Activated CD4-positive, alpha-beta T cell treated with anti-CD3 and anti-CD28 coated beads, Interleukin-10, Interleukin-2, amounts not matched to agents 100 ng/mL and 50 ng/mL, durations not matched to agents 16 hours and 8 hours (primary cell): ENCODE measurements at regions not wholly inside any gene's neighbourhood (a gene's known extent, or its start where the extent isn't known, plus 50 kb on each side); places are given as distances from the start of the nearest gene placed in this dataset.
A peak's percentile ranks its signal among the peaks of the same experiment; 100 is the strongest.
"Not testable (repeated sequence)": the region's sequence is repeated elsewhere in the genome, so short reads cannot be mapped to it uniquely, and the experiment has no call there.

ENCODE experiments used
- DNase-seq: peaks from one replicate; pipeline ENCODE4 v3.0.0-alpha.2; 2020

DNA sequence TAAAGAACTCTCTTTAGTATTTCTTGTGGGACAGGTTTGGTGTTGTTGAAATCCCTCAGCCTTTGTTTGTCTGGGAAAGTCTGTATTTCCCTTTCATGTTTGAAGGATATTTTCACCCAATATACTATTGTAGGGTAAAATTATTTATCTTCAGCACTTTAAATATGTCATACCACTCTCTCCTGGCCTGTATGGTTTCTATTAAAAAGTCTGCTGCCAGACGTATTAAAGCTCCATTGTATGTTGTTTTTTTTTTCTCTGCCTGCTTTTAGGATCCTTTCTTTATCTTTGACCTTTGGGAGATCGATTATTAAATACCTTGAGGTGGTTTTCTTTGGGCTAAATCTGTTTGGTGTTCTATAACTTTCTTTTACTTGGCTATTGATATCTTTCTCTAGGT lies 119.0 kb upstream of the TBC1D5 start:
- DNase-seq = no peak

DNA sequence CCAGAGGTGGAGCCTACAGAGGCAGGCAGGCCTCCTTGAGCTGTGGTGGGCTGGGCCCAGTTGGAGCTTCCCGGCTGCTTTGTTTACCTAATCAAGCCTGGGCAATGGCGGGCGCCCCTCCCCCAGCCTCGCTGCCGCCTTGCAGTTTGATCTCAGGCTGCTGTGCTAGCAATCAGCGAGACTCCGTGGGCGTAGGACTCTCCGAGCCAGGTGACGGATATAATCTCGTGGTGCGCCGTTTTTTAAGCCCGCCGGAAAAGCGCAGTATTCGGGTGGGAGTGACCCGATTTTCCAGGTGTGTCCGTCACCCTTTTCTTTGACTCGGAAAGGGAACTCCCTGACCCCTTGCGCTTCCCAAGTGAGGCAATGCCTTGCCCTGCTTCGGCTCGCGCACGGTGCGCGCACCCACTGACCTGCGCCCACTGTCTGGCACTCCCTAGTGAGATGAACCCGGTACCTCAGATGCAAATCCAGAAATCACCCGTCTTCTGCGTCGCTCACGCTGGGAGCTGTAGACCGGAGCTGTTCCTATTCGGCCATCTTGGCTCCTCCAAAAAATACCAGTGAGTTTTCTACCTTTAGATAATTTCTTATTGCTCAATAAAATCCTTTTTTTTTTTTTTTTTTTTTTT lies 118.5 kb upstream of the TBC1D5 start:
- DNase-seq = not testable (repeated sequence)

DNA sequence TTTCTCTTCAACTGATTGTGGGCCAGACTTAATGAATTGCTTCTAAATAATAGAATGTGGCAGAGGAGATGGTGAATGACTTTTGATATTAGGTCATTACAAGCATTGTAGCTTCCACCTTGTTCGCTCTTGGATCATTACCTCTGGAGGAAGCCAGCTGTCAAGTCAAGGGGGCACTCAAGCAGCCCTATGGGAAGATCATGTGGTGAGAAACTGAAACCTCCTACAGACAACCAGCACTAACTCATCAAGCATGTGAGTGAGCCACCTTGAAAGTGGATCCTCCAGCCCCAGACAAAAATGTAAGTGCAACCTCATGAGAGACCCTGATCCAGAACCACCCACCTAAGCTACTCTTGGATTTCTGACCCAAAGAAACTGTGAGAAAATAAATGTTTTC lies 109.8 kb upstream of the TBC1D5 start:
- no peak for DNase-seq

DNA sequence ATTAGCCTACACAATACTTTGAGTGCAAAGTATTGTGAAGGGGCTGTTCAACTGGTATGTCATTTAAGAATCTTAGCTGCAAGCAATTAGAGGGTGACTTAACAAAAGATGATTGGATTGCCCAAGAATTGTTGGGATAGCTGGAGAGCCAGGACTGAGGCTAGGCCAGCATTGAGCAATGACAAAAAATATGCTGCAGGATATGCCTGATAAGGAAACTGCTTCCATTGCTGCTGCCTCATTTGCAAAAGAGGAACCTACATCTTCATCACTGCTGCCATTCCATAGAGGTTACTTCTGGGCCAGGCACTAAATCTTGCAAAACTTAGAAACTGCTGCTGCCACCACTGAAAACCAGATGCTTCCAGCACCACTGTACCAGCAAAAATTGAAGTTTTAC lies 108.0 kb upstream of the TBC1D5 start:
- DNase-seq = no peak

DNA sequence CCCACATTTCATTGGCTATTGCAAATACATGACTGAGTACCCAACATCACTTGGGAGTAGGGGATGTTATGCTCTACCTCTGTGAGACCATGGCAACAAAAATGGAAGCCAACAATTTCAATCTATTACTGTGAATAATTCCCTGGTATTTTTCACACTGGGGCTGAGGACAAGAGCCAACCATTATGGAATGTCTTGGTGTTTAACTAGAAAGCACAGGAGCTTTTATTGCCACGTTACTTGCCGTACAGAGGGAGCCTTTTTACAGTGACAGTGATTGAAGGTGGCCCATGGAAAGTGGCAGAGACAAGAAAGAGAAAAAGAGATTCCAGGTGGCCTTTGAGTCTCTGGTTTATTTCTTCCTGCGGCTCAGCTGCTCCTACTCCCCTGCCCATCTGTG lies 105.7 kb upstream of the TBC1D5 start:
- no peak for DNase-seq

DNA sequence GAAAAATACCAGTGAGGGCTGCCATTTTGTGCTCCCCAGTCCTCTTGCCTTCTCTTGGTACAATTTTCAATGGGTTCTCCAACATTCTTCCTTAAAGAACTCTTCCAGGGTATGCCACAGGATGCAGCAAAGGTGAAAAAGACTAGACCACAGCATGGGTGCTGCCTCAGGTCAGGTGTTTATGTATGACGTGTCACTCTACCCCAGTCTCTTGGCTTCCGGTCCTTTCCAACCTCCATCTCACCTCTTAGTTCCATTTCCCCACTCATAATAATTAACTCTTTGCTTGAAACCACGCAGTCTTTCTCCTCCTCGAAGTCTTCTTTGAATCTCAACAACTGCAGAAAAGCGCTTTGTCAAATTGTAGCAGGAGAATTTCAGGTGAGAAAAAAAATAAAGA lies 104.7 kb upstream of the TBC1D5 start:
- DNase-seq = no peak

DNA sequence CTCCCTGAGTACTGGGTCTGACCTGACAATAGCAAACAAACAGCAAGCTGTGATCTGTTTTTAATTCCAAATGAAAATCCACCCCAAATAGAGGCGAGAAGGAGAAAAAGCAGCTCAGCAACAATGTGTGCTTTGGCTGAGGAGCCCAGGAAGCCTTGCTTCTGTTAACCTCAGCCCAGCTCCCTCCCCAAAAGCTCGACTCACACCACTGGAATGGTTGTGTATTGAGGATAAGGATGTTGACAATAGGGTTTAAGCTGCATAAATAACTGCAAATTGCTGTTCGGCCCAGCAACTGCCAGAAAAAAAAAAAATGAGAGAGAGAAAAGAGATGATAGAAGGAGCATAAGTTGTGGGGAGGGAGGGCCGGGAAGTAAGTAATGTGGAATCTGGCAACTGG lies 104.0 kb upstream of the TBC1D5 start:
- DNase-seq = no peak

DNA sequence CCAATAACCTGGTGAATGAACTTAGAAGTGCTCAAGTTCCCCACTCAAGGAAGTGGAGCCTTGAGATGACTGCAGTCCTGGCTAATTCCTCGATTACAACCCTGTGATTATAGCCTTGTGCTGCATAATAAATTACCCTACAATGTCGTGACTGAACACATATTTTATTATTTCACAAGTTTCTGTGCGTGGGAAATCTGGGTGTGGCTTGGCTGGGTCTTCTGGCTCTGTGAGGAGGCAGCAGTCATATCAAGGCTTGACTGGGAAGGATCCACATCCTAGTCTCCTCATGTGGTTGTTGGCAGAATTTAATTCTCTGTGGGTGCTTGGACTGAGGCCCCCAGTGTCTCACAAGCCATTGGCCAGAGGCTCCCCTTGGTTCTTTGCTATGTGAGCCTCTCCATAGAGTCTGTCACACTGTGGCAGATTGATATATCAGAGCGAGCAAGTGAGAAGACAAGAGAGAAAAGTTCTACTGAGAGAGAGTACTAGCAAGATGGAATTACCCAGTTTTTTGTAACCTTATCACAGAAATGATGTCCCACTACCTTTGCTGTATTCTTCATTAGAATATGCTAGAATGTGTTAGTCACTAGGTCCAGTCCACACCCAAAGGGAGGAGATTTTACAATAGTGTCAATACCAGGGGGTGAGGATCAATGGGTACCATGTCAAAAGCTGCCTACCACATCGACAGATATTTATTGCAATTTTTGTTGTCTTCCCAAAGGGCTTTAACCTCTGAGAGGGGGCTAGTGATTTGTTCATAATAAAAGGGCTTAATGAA lies 102.8 kb upstream of the TBC1D5 start:
- no peak for DNase-seq

DNA sequence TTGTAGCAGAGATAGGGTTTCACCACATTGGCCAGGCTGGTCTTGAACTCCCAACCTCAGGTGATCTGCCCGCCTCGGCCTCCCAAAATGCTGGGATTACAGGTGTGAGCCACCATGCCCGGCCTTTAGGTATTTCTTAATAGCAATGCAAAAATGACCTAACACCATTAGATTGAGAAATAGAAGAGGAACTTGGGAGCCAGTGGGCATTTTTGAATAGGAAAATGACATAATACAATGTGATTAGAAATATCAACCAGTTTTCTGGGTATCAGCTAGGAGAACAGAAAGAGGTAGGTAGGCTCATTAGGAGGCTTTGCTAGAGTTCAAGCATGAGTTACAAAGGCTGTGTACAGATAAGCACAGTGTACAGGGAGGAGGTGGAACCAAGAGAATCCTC lies 101.8 kb upstream of the TBC1D5 start:
- no peak for DNase-seq

DNA sequence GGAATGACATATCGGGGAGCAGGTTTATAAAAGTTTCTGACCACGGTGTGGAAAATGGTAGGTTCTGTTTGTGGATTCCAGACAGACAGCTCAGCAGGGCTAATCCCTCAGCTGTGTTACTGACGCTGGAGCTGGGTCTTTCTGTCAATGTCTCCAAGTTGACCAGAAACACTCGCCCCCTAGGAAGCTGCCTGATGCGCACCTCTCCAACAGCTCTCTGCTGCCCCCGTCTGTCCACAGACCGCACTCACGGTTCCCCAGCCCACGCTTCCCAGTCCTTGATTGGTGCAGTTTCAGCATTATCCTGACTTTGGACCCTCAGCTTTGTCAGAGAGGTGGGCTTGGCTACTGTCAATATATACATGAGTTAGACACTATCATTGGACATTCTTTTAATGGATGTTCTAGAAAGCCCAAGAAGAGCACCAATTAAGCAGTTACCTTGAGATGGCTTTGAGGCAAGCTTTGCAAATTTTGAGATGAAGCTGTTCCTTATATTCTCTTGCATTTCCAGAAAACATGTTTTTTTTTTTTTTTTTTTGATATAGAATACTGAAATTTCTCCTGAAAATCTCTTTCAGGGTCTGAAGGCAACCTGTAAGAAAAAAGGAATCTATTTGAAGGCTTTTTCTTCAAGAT lies 98.9 kb upstream of the TBC1D5 start:
- peak; percentile 72 for DNase-seq

DNA sequence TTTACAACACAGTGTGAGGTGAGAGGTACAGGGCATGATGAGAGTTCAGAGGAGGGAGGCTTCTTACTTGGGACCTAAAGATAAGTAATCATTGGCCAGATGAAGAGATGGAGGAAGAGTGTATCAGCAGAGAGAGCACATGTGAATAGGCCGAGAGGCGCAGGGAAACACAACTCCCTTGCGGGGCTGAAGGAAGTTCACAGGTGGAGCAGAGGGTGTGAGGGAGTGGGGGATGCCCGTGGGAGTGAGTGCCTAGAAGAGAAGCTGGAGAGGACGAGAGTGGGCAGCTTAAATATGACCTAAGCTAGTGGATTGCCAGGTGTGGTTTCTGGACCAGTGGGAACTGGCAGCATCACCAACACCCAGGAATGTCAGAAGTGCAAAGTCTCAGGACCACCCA lies 98.2 kb upstream of the TBC1D5 start:
- DNase-seq = no peak

DNA sequence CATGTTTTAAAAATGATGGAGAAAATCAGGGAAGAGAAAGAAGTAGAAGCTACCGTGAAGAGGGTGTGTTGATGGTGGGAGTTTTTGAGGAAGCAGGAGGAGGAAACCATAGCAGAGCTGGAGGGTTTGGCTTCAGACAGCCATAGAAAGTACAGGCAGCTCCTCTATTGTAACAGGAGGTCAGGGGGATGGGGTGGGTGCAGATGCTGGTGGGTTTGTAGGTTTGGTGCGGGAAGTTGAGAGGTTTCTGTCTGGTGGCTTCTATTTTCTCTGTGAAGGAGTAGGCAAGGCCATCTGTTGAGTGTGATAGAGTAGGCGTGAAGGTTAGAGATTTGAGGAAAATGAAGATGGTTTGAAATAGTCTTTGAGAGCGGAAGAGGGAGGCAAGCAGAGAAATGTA lies 97.7 kb upstream of the TBC1D5 start:
- no peak for DNase-seq

DNA sequence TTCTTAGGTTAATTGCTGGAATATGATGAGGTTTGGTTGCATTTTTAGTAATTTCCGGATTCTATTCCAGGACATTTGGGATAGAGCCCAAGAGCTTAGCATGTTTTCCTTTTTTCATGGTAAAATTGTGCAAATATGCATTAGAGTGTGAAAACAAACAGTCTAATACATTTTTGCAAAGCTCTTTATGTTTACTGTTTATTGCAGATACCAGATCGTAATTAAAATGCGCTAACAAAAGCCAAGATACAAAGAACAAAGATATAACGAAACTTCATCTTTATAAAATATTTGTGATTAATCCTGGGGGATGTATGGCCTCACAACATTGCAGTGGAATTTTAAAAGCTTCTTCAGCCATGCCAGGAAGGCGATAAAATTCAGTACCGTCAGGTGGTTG lies 94.5 kb upstream of the TBC1D5 start:
- no peak for DNase-seq

DNA sequence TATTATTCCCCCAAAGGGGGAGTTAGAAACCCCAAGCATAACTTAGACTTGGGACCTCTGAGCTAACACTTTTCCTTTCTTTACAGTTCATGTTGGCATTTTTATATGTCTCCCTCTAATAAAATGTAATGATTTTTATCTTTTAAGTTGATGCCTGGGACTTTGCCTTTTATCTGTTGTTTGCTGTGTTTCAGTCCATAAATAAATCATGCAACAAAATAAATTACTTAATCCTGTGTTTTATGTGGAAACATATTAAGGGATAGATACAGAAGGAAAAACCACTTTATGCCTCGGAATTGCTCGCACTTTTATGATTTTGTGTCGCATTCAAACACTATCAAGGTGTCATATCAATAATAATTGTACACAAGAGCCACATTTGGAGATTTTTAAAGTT lies 93.7 kb upstream of the TBC1D5 start:
- DNase-seq = no peak

DNA sequence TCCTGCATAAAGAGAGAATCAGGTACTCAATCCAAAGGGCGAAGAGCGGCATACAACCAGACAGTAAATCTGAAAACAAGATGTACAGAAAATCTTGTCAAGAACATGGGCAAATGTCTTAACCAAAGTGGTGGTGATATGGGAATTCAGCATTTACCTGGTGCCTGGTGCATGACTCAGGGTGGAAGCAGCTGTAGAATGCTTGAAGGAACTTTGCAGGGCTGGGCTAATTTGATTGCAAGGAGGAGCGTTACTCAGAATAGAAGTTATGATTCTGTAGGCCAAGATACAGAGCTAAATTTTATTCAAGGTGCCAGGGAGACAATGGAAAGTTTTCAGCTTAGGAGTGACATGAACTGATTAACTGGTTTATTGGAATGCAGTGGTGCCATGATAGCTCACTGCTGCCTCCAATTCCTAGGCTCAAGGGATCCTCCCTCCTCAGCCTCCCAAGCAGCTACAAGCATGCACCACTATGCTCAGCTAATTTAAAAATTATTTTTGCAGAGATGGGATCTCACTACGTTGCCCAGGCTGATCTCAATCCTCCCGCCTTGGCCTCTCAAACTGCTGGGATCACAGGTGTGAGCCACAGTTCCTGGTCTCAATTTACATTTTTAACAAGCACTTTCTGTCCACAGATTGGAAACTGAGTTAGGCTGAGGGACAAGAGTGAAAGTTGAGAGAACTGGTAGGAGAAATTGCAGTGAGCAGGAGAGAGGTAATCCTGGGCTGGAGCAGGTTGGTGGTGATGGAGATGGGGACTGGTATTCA lies 91.5 kb upstream of the TBC1D5 start:
- no peak for DNase-seq

DNA sequence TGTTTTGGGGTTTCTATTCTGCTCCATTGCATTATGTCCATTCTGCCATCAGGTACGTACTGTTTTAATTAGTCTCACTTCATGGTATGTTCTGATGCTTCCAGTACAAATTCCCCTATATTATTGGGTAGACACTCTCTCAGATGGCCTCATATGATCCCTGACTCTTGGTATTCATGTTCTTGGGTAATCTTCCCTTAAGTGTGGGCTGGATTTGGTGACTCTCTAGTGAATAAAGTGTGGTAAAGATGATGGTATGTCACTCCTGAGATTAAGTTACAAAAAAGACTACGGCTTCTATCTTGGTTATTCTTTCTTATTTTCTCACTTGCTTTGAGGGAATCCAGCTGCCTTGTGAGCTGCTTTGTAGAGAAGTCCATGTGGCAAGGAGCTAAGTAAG lies 89.6 kb upstream of the TBC1D5 start:
- DNase-seq = no peak

DNA sequence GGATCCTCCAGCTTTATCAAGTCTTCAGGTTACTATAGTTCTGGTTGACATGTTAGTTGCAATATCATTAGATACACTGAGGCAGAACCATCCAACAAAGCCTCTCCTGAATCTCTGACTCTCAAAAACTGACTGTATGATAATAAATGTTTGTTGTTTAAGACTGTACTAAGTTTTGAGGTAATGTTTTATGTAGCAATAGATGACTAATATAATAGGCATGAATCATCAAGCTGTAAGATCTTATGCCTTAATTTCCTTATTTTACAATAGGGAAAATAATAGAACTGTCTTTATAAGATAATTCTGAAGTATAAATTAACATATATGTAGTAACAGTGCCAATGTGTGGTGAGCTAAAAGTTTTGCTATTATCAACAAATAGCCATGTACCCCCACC lies 88.9 kb upstream of the TBC1D5 start:
- DNase-seq = no peak

DNA sequence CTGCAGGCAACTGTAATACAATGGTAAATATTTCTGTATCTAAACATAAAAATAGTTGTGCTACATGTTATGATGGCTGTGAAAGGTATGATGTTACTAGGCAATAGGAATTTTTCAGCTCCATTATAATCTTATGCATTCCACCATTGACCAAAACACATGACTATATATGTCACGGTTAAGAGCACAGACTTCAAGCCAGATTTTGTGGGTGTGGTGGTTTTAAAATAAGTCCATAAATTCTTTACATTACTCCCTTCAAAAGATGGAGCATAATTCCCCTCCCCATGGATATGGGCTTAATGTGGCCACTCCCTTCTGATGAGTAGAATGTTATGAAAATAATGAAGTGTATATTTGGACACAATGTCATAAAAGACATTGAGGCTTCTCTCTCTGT lies 88.4 kb upstream of the TBC1D5 start:
- DNase-seq = no peak

DNA sequence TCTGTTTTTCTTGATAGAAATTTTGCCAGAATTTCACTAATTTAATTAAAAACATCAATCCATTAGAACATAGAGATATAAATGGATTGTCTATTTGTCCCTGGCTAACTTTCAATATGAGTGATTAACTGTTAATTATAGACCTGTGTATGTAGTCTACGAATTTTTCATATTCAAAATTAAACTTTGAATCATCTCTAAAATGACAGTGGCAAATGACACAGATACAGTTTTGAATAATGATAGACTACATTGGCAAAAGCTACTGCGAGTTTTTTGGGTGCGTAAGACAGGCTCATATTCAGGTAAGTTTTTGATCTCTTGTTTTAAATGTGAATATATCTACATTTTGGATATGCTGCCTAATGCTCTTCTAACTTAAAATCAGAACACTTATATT lies 86.0 kb upstream of the TBC1D5 start:
- DNase-seq = peak; percentile 7

DNA sequence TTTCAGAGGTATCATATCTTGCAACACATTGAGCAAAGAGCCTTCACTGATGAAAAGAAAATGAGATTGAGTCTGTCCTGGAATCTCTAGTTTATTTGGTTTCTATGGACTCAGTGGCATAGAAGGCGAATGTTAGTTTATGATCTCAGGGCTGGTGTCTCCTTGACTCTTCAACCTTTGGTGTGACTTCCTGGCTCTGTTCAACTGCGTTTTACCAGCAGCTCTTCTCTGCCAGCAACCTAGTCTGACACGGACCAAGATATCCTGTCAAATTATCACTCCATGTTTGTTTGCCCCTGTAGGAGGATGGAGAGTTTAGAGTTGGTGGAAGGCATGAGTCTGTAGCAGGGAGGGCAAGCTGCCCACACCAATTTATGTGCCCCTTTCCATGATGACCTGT lies 82.9 kb upstream of the TBC1D5 start:
- no peak for DNase-seq

DNA sequence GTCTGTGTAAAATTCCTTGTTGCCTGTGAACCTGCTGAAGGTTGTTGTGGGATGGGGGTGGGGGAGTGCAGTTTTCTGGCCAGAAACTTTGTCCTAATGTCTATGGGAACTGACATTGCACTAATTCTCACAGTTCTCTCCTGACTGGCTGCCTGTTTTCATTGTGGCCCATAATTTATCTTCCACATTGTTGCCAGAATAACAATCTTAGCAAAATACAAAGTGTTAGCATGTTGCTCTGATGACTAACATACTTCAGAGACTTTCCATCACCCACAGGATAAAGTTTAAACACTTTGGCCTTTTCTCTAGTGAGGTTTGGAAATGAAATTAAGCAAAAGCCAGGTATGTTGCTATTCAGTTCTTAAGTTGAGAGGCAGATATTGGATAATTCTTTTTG lies 81.4 kb upstream of the TBC1D5 start:
- no peak for DNase-seq

DNA sequence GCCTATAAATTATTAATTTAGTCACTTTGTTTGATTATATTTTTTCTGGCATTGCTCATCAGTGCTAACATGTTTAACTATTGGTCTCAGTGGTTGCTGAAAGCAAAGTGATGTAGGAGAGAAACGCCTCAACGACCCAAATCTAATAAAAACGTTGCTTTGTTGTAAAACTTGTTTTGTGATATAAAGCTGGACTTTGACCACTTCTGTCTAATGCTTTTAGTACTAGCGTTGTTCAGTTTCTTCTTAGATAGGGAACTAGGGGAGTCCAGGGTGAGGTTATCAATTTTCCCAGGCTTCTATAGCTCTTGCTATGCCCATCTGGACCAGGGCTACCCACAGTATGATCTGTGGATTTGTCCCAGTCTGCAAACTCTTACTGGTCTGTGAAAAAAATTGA lies 80.6 kb upstream of the TBC1D5 start:
- no peak for DNase-seq

DNA sequence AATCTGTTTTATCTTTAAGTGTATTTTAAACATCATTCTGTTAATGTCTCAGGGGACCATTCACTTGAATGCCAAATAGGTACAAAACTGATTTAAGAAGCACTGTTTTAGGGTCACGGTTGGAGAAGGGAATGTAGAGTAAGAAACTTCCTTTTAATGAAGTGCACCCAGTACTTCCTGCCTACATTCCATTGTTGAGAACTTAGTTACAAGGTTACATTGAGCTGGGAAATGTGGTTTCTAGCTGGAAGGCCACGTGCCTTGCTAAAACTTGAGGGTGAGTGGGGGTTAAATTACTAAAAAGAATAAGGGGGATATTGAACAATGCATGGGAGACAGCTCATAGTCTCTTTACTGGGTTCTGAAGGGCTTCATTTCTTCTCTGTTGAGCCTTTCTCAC lies 78.3 kb upstream of the TBC1D5 start:
- no peak for DNase-seq

DNA sequence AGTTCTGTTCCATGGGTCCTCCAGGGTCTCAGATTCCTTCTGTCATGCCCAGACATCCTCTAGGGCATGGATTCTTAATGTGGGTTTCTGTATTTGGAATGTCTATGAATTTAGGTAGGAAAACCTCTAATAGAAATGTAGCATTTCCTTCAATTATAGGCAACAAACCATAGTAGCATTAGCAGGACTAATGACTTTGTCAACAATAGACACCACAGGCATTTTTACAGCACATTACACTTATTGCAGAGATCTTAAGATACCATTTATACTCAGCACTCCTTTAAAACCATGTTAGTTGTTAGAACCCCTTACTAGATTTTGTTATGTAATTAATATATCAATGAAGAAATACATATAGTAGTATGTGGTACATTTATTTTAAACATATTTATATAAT lies 77.8 kb upstream of the TBC1D5 start:
- DNase-seq = no peak
